H1 (cell line): ENCODE measurements at regions not wholly inside any gene's neighbourhood (a gene's known extent, or its start where the extent isn't known, plus 50 kb on each side); places are given as distances from the start of the nearest gene placed in this dataset.

ENCODE experiments used
- CTCF ChIA-PET: fragments of 300-600 bp; sonication (Branson Sonifier 250); formaldehyde crosslinking; loops from one replicate; lab custom pipeline; 2021; ENCODE audit not compliant: partially characterized antibody; lab: Charles Lee
- POLR2A ChIA-PET: fragments of 300-600 bp; sonication (Branson Sonifier 250); formaldehyde crosslinking; loops from one replicate; lab custom pipeline; 2021; ENCODE audit warnings: inconsistent platforms; ENCODE audit not compliant: partially characterized antibody; lab: Charles Lee
- DNase-seq, 2 experiments: peaks; one replicate each; pipeline versions ENCODE4 v3.0.0 to v3.0.0-alpha.2; 2010 to 2022; ENCODE audit warnings: low spot score in 2 of 2, low read depth in 1 of 2, mixed read lengths in 1 of 2
- FAIRE-seq: peaks from 2 replicates; lab custom pipeline; 2011; peaks lifted over from hg19 to GRCh38; lab: Jason Lieb, UNC
- H2AFZ ChIP-seq: 2 replicates; pipeline ENCODE4 v1.8.1; 2012; ENCODE audit warnings: low read length, inconsistent platforms
- H2AK5ac ChIP-seq: 2 replicates; pipeline ENCODE4 v1.6.1; 2013; ENCODE audit warnings: low read depth, low read length
- H2BK120ac ChIP-seq: replicated peaks from 2 replicates; pipeline ENCODE3; 2013; ENCODE audit warnings: low read depth, low read length, inconsistent platforms
- H2BK12ac ChIP-seq: 2 replicates; pipeline ENCODE4 v1.6.1; 2013; ENCODE audit warnings: low read depth, low read length
- H2BK15ac ChIP-seq: 2 replicates; pipeline ENCODE4 v1.6.1; 2013; ENCODE audit warnings: low read length
- H2BK20ac ChIP-seq: 2 replicates; pipeline ENCODE4 v1.6.1; 2013; ENCODE audit warnings: low read length
- H2BK5ac ChIP-seq: 2 replicates; pipeline ENCODE4 v1.6.1; 2013; ENCODE audit warnings: low read depth, low read length
- H3K14ac ChIP-seq: 2 replicates; pipeline ENCODE4 v1.6.1; 2013; ENCODE audit warnings: inconsistent platforms; ENCODE audit not compliant: insufficient read length
- H3K18ac ChIP-seq: 2 replicates; pipeline ENCODE4 v1.6.1; 2013; ENCODE audit warnings: low read length; ENCODE audit errors: extremely low read depth
- H3K23ac ChIP-seq: 2 replicates; pipeline ENCODE4 v1.6.1; 2013; ENCODE audit warnings: inconsistent platforms; ENCODE audit not compliant: insufficient read length
- H3K23me2 ChIP-seq: 2 replicates; pipeline ENCODE4 v1.6.1; 2013; ENCODE audit warnings: low read depth, low read length
- H3K27ac ChIP-seq: 2 replicates; pipeline ENCODE4 v1.6.1; 2011; ENCODE audit warnings: low read depth, low read length, inconsistent platforms
- H3K27me3 ChIP-seq, 4 experiments: replicated peaks in 1 of 4; 1 replicate in 1 of 4; 2 replicates in 3 of 4; pipeline versions ENCODE4 v1.6.1 to v1.8.1; 2011 to 2013; ENCODE audit warnings: low read length in 3 of 4, mild to moderate bottlenecking in 3 of 4, inconsistent platforms in 2 of 4, mixed read lengths in 2 of 4, moderate library complexity in 1 of 4; ENCODE audit not compliant: control insufficient read depth in 3 of 4, insufficient read depth in 3 of 4; ENCODE audit errors: extremely low read depth in 1 of 4
- H3K36me3 ChIP-seq, 4 experiments: 2 replicates each; pipeline versions ENCODE4 v1.6.1 to v1.8.1; 2011 to 2013; ENCODE audit warnings: mild to moderate bottlenecking in 4 of 4, low read length in 3 of 4, moderate library complexity in 2 of 4, control low read depth in 1 of 4, inconsistent platforms in 1 of 4; ENCODE audit not compliant: insufficient read depth in 4 of 4, control insufficient read depth in 2 of 4
- H3K4ac ChIP-seq: replicated peaks from 2 replicates; pipeline ENCODE3; 2013; ENCODE audit warnings: low read length, low read depth, mixed read lengths, inconsistent platforms; ENCODE audit not compliant: insufficient read length
- H3K4me1 ChIP-seq, 4 experiments: replicated peaks in 1 of 4; 1 replicate in 1 of 4; 2 replicates in 3 of 4; pipeline versions ENCODE4 v1.6.1 to v1.8.1; 2011 to 2013; ENCODE audit warnings: low read length in 3 of 4, inconsistent platforms in 2 of 4, mixed read lengths in 1 of 4; ENCODE audit not compliant: insufficient read depth in 4 of 4, control insufficient read depth in 3 of 4
- H3K4me2 ChIP-seq, 2 experiments: 2 replicates each; pipeline versions ENCODE4 v1.6.1 to v1.8.1; 2011 to 2013; ENCODE audit warnings: low read depth in 2 of 2, low read length in 2 of 2, control low read depth in 1 of 2, inconsistent platforms in 1 of 2, mild to moderate bottlenecking in 1 of 2; ENCODE audit not compliant: insufficient read depth in 1 of 2
- H3K4me3 ChIP-seq, 4 experiments: fragments of 200-600, 300-600 bp in 1 of 4; sonication (generic), shearing (Covaris generic), sonication (Bioruptor Twin) in 1 of 4; 2 replicates each; pipeline versions ENCODE4 v1.5.1 to v1.8.1; 2011 to 2016; ENCODE audit warnings: low read length in 4 of 4, low read depth in 3 of 4, control low read depth in 2 of 4, inconsistent platforms in 2 of 4, mild to moderate bottlenecking in 2 of 4, mixed read lengths in 1 of 4, moderate library complexity in 1 of 4; ENCODE audit not compliant: insufficient read depth in 2 of 4; ENCODE audit errors: extremely low read depth in 1 of 4
- H3K56ac ChIP-seq: replicated peaks from 2 replicates; pipeline ENCODE3; 2013; ENCODE audit warnings: low read depth, mild to moderate bottlenecking, mixed read lengths, low read length, inconsistent platforms; ENCODE audit not compliant: insufficient read length
- H3K79me1 ChIP-seq: 2 replicates; pipeline ENCODE4 v1.6.1; 2013; ENCODE audit warnings: low read depth, low read length, control low read depth
- H3K79me2 ChIP-seq, 2 experiments: 2 replicates each; pipeline versions ENCODE4 v1.6.1 to v1.8.1; 2012 to 2013; ENCODE audit warnings: low read length in 2 of 2, mild to moderate bottlenecking in 2 of 2, inconsistent platforms in 1 of 2; ENCODE audit not compliant: insufficient read depth in 2 of 2, control insufficient read depth in 1 of 2
- H3K9ac ChIP-seq, 4 experiments: replicated peaks in 1 of 4; 1 replicate in 1 of 4; 2 replicates in 3 of 4; pipeline versions ENCODE4 v1.6.1 to v1.8.1; 2011 to 2013; ENCODE audit warnings: low read depth in 3 of 4, low read length in 3 of 4, control low read depth in 2 of 4, mild to moderate bottlenecking in 2 of 4, moderate library complexity in 2 of 4, inconsistent platforms in 1 of 4; ENCODE audit errors: extremely low read depth in 1 of 4
- H3K9me3 ChIP-seq, 2 experiments: 2 replicates each; pipeline versions ENCODE4 v1.6.1 to v1.8.1; 2012 to 2013; ENCODE audit warnings: mild to moderate bottlenecking in 2 of 2, moderate library complexity in 2 of 2, control low read depth in 1 of 2, inconsistent platforms in 1 of 2, low read depth in 1 of 2, low read length in 1 of 2, mixed read lengths in 1 of 2; ENCODE audit not compliant: insufficient read depth in 2 of 2
- H4K20me1 ChIP-seq, 2 experiments: replicated peaks in 1 of 2; 2 replicates each; pipeline versions ENCODE3 to v1.8.1; 2011 to 2013; ENCODE audit warnings: inconsistent platforms in 2 of 2, low read length in 2 of 2, mild to moderate bottlenecking in 1 of 2; ENCODE audit not compliant: insufficient read depth in 2 of 2, control insufficient read depth in 1 of 2
- H4K5ac ChIP-seq: 2 replicates; pipeline ENCODE4 v1.6.1; 2013; ENCODE audit warnings: low read length, low read depth, mixed read lengths, inconsistent platforms; ENCODE audit not compliant: insufficient read length
- H4K8ac ChIP-seq: 2 replicates; pipeline ENCODE4 v1.8.0; 2013; ENCODE audit warnings: mild to moderate bottlenecking, moderate library complexity, low read length, inconsistent platforms; ENCODE audit not compliant: insufficient read depth; ENCODE audit errors: extremely low read depth
- H4K91ac ChIP-seq: replicated peaks from 2 replicates; pipeline ENCODE3; 2013; ENCODE audit warnings: low read length, mixed read lengths, inconsistent platforms; ENCODE audit not compliant: insufficient read length
- ATF2 ChIP-seq: IDR thresholded peaks from 2 replicates; pipeline ENCODE4 v1.6.1; 2012; ENCODE audit warnings: low read length, inconsistent platforms
- HDAC2 ChIP-seq, 2 experiments: fragments of 300-600 bp in 1 of 2; sonication (generic) in 1 of 2; IDR thresholded peaks; 2 replicates each; pipeline ENCODE4 v1.6.1; 2011 to 2012; ENCODE audit warnings: low read depth in 2 of 2, low read length in 2 of 2, mild to moderate bottlenecking in 2 of 2, moderate library complexity in 2 of 2, borderline replicate concordance in 1 of 2, inconsistent platforms in 1 of 2
- KDM1A ChIP-seq: fragments of 200-600, 300-600 bp; sonication (generic); IDR thresholded peaks from 2 replicates; pipeline ENCODE4 v1.7.1; 2016; ENCODE audit warnings: mild to moderate bottlenecking, low read length, borderline replicate concordance
- NANOG ChIP-seq: IDR thresholded peaks from 2 replicates; pipeline ENCODE4 v1.6.1; 2011; ENCODE audit warnings: low read length, low read depth, mild to moderate bottlenecking, inconsistent platforms; ENCODE audit not compliant: insufficient read depth, poor library complexity, severe bottlenecking
- RAD21 ChIP-seq, 2 experiments: IDR thresholded peaks in 1 of 2; conservative IDR thresholded peaks in 1 of 2; 2 replicates each; pipeline ENCODE4 v1.6.1; 2011; ENCODE audit warnings: low read depth in 2 of 2, low read length in 2 of 2, improper control_type of control experiment in 1 of 2, inconsistent platforms in 1 of 2, mild to moderate bottlenecking in 1 of 2, moderate library complexity in 1 of 2
- RBBP5 ChIP-seq: IDR thresholded peaks from 2 replicates; pipeline ENCODE4 v1.7.1; 2012; ENCODE audit warnings: low read depth, mild to moderate bottlenecking, inconsistent platforms, low read length, moderate library complexity, borderline replicate concordance
- TEAD4 ChIP-seq: IDR thresholded peaks from 2 replicates; pipeline ENCODE4 v1.6.1; 2012; ENCODE audit warnings: low read depth, low read length, inconsistent platforms, mixed read lengths
- YY1 ChIP-seq: IDR thresholded peaks from 2 replicates; pipeline ENCODE4 v1.6.1; 2011; ENCODE audit warnings: low read depth, mild to moderate bottlenecking, low read length
- ZNF274 ChIP-seq: IDR thresholded peaks from 2 replicates; pipeline ENCODE4 v1.7.0; 2012; ENCODE audit warnings: low read length, borderline replicate concordance; ENCODE audit errors: extremely low read depth
- WGBS, 2 experiments: shearing (Covaris generic) in 1 of 2; methylation state at CpG; one replicate each; pipeline versions ENCODE4 v1.1.6 to v1.1.7; 2013 to 2015; ENCODE audit warnings: low lambda C conversion rate in 2 of 2, mixed read lengths in 2 of 2, inconsistent platforms in 1 of 2, low coverage in 1 of 2, missing lambda C conversion rate in 1 of 2; ENCODE audit not compliant: insufficient replicate concordance in 2 of 2, insufficient coverage in 1 of 2, insufficient read length in 1 of 2; ENCODE audit errors: extremely low coverage in 1 of 2, missing lambda C conversion rate in 1 of 2; 5-methylcytosine and 5-hydroxymethylcytosine counted together

- H2AFZ ChIP-seq, result peak overlapping the region; percentile 83
- H3K36me3 ChIP-seq, result no peaks in the 10 kb centered on the region
- ChIA-PET CTCF (interaction anchor here (0.6 to 3.5 kb wide), 40 partner anchors 8 to 712 kb away, joined by 3 to 53 read pairs (median 4); no protein-coding TSS in a partner anchor), POLR2A (interaction anchor here (1.6 kb wide), 1 partner anchor 165 kb away, joined by 5 read pairs; no protein-coding TSS in a partner anchor)
- H2BK5ac ChIP-seq, result no peak overlapping the region
- H3K9me3 ChIP-seq, result no peaks in the 10 kb centered on the region
- DNase-seq (peak; percentile 71 to 99), FAIRE-seq (peak; percentile 90)
- no peak overlapping the region for H4K91ac ChIP-seq
- H3K56ac ChIP-seq, result no peak overlapping the region
- H3K23me2 ChIP-seq, result no peaks in the 10 kb centered on the region
- 0 out of 2 replicates have a peak overlapping the region, but pooled peaks have one; percentile 4 for H4K8ac ChIP-seq
- no peak overlapping the region for H2BK20ac ChIP-seq
- H4K5ac ChIP-seq, result no peak overlapping the region
- H3K14ac ChIP-seq, result no peak overlapping the region
- H3K79me2 ChIP-seq, result no peaks in the 10 kb centered on the region
- H3K4me2 ChIP-seq, result no peak overlapping the region
- no peak overlapping the region for H2BK120ac ChIP-seq
- H3K4me1 ChIP-seq, result peaks cover 0 to 7% (median 3%) of the 10 kb centered on the region in 4 experiments; a peak in 5 of 7 replicates
- H3K27ac ChIP-seq, result no peak overlapping the region
- no peak overlapping the region for H2AK5ac ChIP-seq
- no peak overlapping the region for H3K4ac ChIP-seq
- H3K18ac ChIP-seq, result no peak overlapping the region
- no peak overlapping the region for H3K23ac ChIP-seq
- no peaks in the 10 kb centered on the region for H3K27me3 ChIP-seq
- no peak overlapping the region for H3K4me3 ChIP-seq
- no peaks in the 10 kb centered on the region for H3K79me1 ChIP-seq
- no peaks in the 10 kb centered on the region for H4K20me1 ChIP-seq
- H2BK15ac ChIP-seq, result no peak overlapping the region
- no peak overlapping the region for H2BK12ac ChIP-seq
- H3K9ac ChIP-seq, result no peak overlapping the region
- WGBS, 2 experiments, result 49% methylated on average over 15 of the region's 15 CpGs; no CpG with 5 or more reads in 1 of the 2 experiments
- TF ChIP-seq RBBP5 (no peak), NANOG (peak; percentile 21), YY1 (0 out of 2 replicates have a peak, but pooled peaks have one; percentile 13), KDM1A (no peak), ZNF274 (no peak), ATF2 (no peak), RAD21 (IDR thresholded peaks at IDR 0.05 in 1 of 2, conservative IDR thresholded peaks at IDR 0.05 in 1 of 2; ENCODE audit: low read depth in 2 of 2, low read length in 2 of 2) (peak; percentile 98), TEAD4 (peak; percentile 70), HDAC2 (IDR thresholded peaks at IDR 0.05; ENCODE audit: borderline replicate concordance in 1 of 2, low read depth in 2 of 2, low read length in 2 of 2) (no peak)
Measured at GRCh38 chr14:37874429-37875109, 279.1 kb downstream of the TTC6 start.
